IPS-15b (cell line): ENCODE measurements at regions not wholly inside any gene's neighbourhood (a gene's known extent, or its start where the extent isn't known, plus 50 kb on each side); places are given as distances from the start of the nearest gene placed in this dataset.

Source experiments
- H3K27me3 ChIP-seq: one replicate; pipeline ENCODE4 v1.6.1; 2013; ENCODE audit warnings: low read length; ENCODE audit not compliant: control insufficient read depth, insufficient read depth
- H3K36me3 ChIP-seq: one replicate; pipeline ENCODE4 v1.6.1; 2013; ENCODE audit warnings: low read length; ENCODE audit not compliant: control insufficient read depth, insufficient read depth
- H3K4me1 ChIP-seq: one replicate; pipeline ENCODE4 v1.6.1; 2013; ENCODE audit warnings: mild to moderate bottlenecking, low read length; ENCODE audit not compliant: control insufficient read depth, insufficient read depth
- H3K4me3 ChIP-seq: one replicate; pipeline ENCODE4 v1.5.1; 2013; ENCODE audit warnings: low read depth, low read length
- H3K9ac ChIP-seq: one replicate; pipeline ENCODE4 v1.6.1; 2013; ENCODE audit warnings: low read depth, mild to moderate bottlenecking, low read length
- H3K9me3 ChIP-seq: one replicate; pipeline ENCODE4 v1.6.1; 2013; ENCODE audit warnings: mild to moderate bottlenecking, low read length; ENCODE audit not compliant: control insufficient read depth, insufficient read depth

DNA sequence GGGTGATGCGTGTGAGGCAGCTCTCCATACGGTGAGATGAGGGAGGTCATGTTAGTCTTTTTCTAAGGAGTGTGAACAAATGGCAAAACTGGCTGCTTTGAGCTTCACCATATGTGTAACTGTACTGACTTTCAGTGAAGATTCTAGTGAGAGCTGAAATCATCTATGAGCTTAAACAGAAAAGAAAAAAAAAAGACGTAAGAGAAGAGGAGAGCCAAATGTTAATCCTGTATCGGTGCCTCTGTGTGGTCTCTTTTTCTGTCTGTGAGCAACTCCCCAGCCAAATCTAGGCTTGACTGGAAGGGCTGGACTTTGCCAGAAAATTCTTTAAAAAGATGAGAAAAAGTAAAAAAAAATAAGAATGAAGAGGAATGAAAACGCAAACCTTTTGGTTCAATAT is 209.7 kb upstream of the TUT7 start:
- Histone ChIP-seq H3K9ac (no peak overlapping the region), H3K36me3 (no peaks in the 10 kb centered on the region), H3K4me1 (no peaks in the 10 kb centered on the region), H3K9me3 (no peaks in the 10 kb centered on the region), H3K27me3 (no peaks in the 10 kb centered on the region), H3K4me3 (no peak overlapping the region)

DNA sequence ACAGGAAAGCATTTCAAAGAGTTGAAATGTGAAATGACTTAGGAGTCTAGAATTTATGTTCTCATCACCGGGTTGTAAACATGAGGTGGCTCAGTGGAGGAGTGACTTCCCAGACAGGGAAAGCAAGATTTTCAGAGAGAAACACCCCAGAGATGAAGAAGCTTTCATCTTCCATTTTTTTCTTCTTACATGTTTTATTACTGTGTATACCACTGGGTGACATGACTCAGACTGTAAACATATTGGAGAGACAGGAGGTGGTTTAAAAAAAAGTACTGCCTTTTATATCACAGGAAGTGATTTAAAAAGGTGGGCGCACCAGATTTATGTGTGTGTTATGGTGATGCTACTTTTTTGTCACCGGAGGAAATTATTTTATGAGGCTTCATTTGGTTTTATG is 209.1 kb upstream of the TUT7 start:
- Histone ChIP-seq H3K9me3 (no peaks in the 10 kb centered on the region), H3K9ac (no peak overlapping the region), H3K36me3 (no peaks in the 10 kb centered on the region), H3K27me3 (no peaks in the 10 kb centered on the region), H3K4me1 (no peaks in the 10 kb centered on the region), H3K4me3 (no peak overlapping the region)

DNA sequence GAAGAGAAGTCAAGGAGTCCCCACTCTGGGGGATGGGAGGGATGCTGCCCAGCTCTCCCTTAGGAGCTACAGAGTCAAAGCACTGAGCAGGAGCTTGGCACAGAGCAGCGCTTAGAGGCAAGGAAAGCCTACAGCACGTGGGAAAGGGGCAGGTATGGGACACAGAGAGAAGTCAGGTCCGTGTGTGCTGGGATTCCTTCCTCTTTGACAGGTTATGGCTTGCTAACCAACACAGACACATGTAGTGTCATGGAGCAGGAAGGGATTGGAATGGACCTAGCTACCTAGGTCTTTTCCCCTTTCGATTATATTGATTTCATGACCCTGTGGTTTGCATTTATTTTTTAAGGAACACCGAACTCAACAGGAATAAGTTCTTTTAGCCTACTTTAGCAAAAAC is 208.5 kb upstream of the TUT7 start:
- Histone ChIP-seq H3K9me3 (no peaks in the 10 kb centered on the region), H3K36me3 (no peaks in the 10 kb centered on the region), H3K9ac (no peak overlapping the region), H3K27me3 (no peaks in the 10 kb centered on the region), H3K4me1 (no peaks in the 10 kb centered on the region), H3K4me3 (no peak overlapping the region)

DNA sequence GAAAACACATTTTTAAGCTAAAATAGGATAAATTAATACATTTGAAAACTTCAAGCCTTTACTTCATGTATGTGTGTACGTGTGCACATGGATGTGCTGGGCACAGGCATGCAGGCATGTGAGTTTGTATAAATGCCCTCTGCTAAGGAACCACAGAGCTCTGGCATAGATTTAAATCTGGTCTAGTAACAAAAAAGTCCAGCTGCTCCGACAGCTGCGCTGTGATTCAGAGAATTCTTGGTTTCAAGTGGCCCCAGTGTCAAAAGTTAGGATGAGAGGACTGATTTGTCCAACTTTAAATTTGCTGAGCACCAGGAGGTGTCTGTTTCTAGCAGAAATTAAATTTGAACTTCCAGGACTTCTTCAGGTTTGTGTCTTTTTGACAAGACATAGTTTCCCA is 203.7 kb upstream of the TUT7 start:
- no peaks in the 10 kb centered on the region for H3K9me3 ChIP-seq
- no peaks in the 10 kb centered on the region for H3K27me3 ChIP-seq

DNA sequence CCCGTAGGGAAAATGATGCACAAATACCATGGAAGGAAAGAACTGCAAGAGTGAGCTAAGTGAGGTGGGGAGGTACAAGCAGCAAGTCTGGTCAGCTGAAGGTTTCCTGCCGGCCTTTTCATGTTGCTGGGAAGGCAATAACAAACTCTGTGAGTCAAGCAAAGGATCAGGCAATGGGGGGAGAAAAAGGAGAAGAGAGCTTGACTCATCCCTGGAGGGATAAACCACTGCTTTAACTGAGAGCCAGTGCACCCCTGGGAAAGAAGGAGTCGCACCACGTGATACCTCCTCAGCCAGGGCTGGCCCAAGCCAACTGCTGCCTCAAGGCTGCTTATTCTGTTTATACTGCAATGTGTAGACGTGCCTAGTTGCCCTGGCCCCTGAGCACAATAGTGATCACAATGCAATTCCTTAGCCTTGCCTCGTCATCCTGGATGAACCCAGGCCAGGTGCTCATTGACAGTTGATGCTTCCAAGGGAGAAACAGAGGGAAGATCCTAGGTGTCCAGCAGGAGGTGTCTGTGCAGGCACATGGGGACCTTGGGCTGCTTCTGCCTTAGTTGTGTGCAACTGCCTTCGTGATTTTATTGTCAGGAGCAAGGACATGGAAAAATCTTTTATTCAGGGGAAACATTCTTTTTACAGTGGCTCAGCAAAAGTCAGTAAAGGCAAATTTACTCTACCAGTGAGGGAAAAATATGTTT is 203.0 kb upstream of the TUT7 start:
- no peaks in the 10 kb centered on the region for H3K36me3 ChIP-seq
- no peaks in the 10 kb centered on the region for H3K9me3 ChIP-seq
- H3K27me3 ChIP-seq: no peaks in the 10 kb centered on the region
- H3K9ac ChIP-seq: no peak overlapping the region
- H3K4me1 ChIP-seq: no peaks in the 10 kb centered on the region
- no peak overlapping the region for H3K4me3 ChIP-seq

More for the DNA sequence above, 203.7 kb upstream of the TUT7 start:
- Histone ChIP-seq H3K4me3 (no peak overlapping the region), H3K36me3 (no peaks in the 10 kb centered on the region), H3K9ac (no peak overlapping the region), H3K4me1 (no peaks in the 10 kb centered on the region)

DNA sequence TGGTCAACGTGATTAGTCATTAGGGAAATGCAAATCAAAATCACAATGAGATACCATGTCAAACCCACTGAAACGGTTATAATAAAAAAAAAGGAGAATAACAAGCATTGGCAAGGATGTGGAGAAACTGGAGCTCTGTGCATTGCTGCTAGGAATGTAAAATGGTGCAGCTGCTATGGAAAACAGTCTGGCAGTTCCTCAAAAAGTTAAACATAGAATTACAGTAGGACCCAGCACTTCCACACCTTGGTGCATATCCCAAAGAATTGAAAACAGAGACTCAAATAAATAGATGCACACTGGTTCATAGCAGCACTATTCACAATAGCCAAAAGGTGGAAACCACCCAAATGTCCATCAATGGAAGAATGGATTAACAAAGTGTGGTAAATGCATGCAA is 201.5 kb upstream of the TUT7 start:
- Histone ChIP-seq H3K4me1 (no peaks in the 10 kb centered on the region), H3K9me3 (no peaks in the 10 kb centered on the region), H3K4me3 (no peak overlapping the region), H3K27me3 (no peaks in the 10 kb centered on the region), H3K36me3 (no peaks in the 10 kb centered on the region), H3K9ac (no peak overlapping the region)

DNA sequence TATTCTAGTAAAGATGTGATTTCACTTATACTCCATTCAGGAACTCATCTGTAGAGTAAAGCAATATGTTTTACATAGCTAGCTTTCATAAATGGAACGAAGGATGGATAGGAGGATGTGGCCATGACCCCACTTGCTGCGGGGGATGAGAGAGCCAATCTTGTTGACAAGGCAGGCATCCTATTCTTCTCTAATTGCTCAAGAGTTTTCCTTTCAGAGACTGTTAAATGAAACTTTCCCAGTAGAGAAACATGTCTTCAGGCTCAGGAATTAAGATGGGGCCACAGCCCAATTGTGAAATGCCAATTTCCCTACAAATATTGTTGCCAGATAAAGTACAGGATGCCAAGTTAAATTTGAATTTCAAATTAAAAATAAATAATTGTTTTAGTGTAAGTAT is 196.2 kb upstream of the TUT7 start:
- Histone ChIP-seq H3K36me3 (no peaks in the 10 kb centered on the region), H3K27me3 (no peaks in the 10 kb centered on the region), H3K9ac (no peak overlapping the region), H3K4me1 (peaks cover 4% of the 10 kb centered on the region), H3K9me3 (no peaks in the 10 kb centered on the region), H3K4me3 (no peak overlapping the region)

DNA sequence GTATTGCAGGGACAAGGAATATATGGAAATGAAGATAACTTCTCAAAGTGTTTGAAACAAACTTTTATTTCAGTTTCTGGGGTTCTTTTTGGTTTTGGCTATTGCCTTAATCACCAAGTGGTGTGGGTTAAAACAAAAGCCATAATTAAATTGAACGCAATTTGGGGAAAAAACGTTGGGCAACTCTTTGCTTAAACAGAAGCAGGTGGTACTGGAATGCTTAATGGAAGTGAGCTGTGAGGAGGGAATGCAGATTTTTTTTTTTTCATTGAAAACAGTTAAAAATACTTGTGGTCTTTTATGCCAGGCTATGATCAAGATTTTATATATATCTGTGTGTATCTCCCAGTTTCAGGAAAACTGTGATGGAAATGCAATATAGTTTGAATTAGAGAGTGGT is 195.7 kb upstream of the TUT7 start:
- no peak overlapping the region for H3K4me3 ChIP-seq
- H3K36me3 ChIP-seq: no peaks in the 10 kb centered on the region
- H3K4me1 ChIP-seq: peaks cover 4% of the 10 kb centered on the region
- no peaks in the 10 kb centered on the region for H3K9me3 ChIP-seq
- H3K9ac ChIP-seq: no peak overlapping the region
- no peaks in the 10 kb centered on the region for H3K27me3 ChIP-seq

DNA sequence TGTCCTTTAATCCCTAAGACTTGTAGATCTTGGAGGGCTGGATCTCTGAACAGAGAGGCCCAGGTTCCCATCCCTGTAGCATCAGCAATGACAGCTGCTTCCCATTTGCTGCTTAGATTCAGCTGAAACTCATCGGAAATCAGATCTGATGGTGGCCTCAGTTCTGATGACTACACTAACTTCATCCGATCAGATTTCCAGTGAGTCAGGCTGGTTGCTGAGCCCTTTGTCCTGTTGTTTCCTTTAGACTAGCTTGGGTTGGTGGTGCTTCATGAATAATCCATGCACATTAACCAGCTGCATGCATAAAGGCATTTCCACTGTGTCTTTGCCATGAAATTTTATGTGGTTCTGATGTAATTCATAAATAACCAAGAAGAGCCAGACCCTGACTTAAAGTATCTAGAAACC is 195.2 kb upstream of the TUT7 start:
- no peaks in the 10 kb centered on the region for H3K27me3 ChIP-seq
- H3K4me3 ChIP-seq: no peak overlapping the region
- H3K9ac ChIP-seq: no peak overlapping the region
- H3K9me3 ChIP-seq: no peaks in the 10 kb centered on the region
- H3K4me1 ChIP-seq: peaks cover 4% of the 10 kb centered on the region
- H3K36me3 ChIP-seq: no peaks in the 10 kb centered on the region

DNA sequence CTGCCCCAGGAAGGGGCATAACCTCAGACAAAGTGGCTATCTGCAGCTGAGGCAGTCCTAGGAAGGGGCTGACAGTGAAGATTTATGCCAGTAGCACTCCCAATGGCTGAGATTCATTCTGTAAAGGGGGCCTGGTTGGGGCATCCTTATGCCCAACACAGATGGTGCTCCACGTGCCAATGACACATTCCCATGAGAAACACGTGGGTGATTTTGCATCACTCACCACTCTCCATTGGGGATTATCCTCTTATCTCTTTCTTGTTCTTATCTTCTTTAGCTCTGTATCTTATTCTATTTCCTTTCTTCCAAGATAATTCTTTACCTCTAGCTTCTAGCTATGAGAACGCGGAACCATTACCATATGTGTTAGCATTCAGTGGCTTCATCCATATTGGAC is 194.0 kb upstream of the TUT7 start:
- Histone ChIP-seq H3K4me3 (no peak overlapping the region), H3K4me1 (peaks cover 4% of the 10 kb centered on the region), H3K27me3 (no peaks in the 10 kb centered on the region), H3K36me3 (no peaks in the 10 kb centered on the region), H3K9me3 (no peaks in the 10 kb centered on the region), H3K9ac (no peak overlapping the region)

DNA sequence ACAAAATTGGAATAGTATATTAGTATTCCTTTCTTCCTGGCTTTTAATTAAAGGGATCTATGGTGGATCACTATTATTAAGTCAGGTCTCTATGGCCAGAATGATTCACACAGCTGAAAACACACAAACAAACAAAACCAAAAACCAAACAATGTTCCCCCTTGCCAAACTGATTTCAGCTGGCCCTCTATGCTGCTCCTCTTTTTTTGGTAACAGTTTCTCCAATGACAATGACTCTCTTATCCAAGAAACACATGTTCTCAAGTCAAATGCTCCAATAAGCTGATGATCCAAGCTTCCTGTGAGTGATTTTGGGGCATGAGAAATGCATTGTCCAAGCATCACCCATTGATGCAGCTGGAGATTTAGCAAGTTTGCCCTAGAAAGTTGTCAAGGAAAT is 193.4 kb upstream of the TUT7 start:
- Histone ChIP-seq H3K9me3 (no peaks in the 10 kb centered on the region), H3K27me3 (no peaks in the 10 kb centered on the region), H3K4me1 (peaks cover 4% of the 10 kb centered on the region), H3K4me3 (no peak overlapping the region), H3K9ac (no peak overlapping the region), H3K36me3 (no peaks in the 10 kb centered on the region)

DNA sequence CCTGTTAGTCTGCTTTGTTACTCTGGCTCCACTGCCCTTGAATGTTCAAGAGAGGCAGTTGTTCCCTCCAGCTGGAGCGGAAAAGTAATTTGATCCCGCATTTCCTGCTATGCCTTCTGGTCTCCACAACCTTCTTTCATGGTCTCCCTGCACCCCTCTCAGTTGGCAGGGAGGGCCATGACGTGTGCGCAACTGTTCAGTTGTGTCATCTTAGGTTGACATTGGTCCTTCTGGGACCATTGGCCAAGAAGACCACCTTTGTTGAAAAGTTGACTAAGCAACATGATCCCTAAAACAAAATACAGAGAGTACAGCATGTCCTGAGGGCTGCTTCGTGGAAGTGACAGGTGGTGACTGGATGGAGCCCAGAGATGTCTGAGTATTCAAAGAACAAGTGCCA is 192.5 kb upstream of the TUT7 start:
- Histone ChIP-seq H3K27me3 (no peaks in the 10 kb centered on the region), H3K9me3 (no peaks in the 10 kb centered on the region), H3K9ac (no peak overlapping the region), H3K4me3 (no peak overlapping the region), H3K4me1 (peaks cover 8% of the 10 kb centered on the region), H3K36me3 (no peaks in the 10 kb centered on the region)
